Gastrocnemius medialis (tissue), 4 donors: ENCODE measurements at regions not wholly inside any gene's neighbourhood (a gene's known extent, or its start where the extent isn't known, plus 50 kb on each side); places are given as distances from the start of the nearest gene placed in this dataset.

Source experiments
- ATAC-seq, 2 donors: fragments of 150-250 bp; one replicate each; pipeline ENCODE4 v1.9.1; 2016
- DNase-seq, 2 donors: peaks; one replicate each; pipeline ENCODE4 v3.0.0-alpha.2; 2019
- H3K27ac ChIP-seq, 4 donors: fragments of 200-600 bp; sonication (generic); 1 replicate in 1 of 4; 2 replicates in 3 of 4; pipeline ENCODE4 v1.5.1; 2016 to 2018; ENCODE audit warnings: mild to moderate bottlenecking in 2 of 4, moderate library complexity in 1 of 4
- H3K27me3 ChIP-seq, 3 donors: fragments of 200-600 bp; sonication (generic) in 2 of 3; 1 replicate in 1 of 3; 2 replicates in 2 of 3; pipeline versions ENCODE4 v1.5.1 to v1.6.0; 2016 to 2019; ENCODE audit warnings: mild to moderate bottlenecking in 1 of 3, moderate library complexity in 1 of 3
- H3K36me3 ChIP-seq, 2 donors: fragments of 200-600 bp; sonication (generic) in 1 of 2; one replicate each; pipeline ENCODE4 v1.5.1; 2017 to 2018
- H3K4me1 ChIP-seq, 2 donors: fragments of 200-600 bp; sonication (generic) in 1 of 2; one replicate each; pipeline ENCODE4 v1.5.1; 2016 to 2017; ENCODE audit warnings: mild to moderate bottlenecking in 2 of 2
- H3K4me3 ChIP-seq, 4 donors: fragments of 200-600 bp; sonication (generic) in 3 of 4; 1 replicate in 1 of 4; 2 replicates in 3 of 4; pipeline ENCODE4 v1.5.1; 2016 to 2019; ENCODE audit warnings: mild to moderate bottlenecking in 2 of 4
- H3K9me3 ChIP-seq, 3 donors: fragments of 200-600 bp; sonication (generic) in 2 of 3; 1 replicate in 1 of 3; 2 replicates in 2 of 3; pipeline ENCODE4 v1.5.1; 2016 to 2019
- CTCF ChIP-seq, 5 experiments: fragments of 450-650 bp in 3 of 5; fragments of 200-600 bp in 2 of 5; sonication (generic) in 2 of 5; IDR thresholded peaks in 4 of 5; conservative IDR thresholded peaks in 1 of 5; 1 replicate in 4 of 5; 2 replicates in 1 of 5; pipeline ENCODE4 v1.5.1; 2016 to 2019; ENCODE audit warnings: antibody characterized with exemption in 5 of 5, mild to moderate bottlenecking in 3 of 5, moderate library complexity in 3 of 5
- POLR2A ChIP-seq, 2 donors: fragments of 450-650 bp; IDR thresholded peaks; one replicate each; pipeline ENCODE4 v1.6.1; 2017; ENCODE audit warnings: antibody characterized with exemption in 2 of 2, mild to moderate bottlenecking in 2 of 2, moderate library complexity in 2 of 2
- in situ Hi-C, 4 donors: fragments of 200-750 bp; cut with MboI; loops; one replicate each; pipeline versions ENCODE4 v1.15.0 to v1.8.0; 2017; ENCODE audit warnings: low sequenced_read_pairs in 4 of 4
- intact Hi-C: fragments of 100-400 bp; cut with DNase I; formaldehyde crosslinking; loops from one replicate; pipeline ENCODE4 v1.15.1; 2023; ENCODE audit warnings: low total_unique reads

- intact Hi-C loops: no loop called here
- DNase-seq (no peak), ATAC-seq (no peak)
- Histone ChIP-seq H3K4me3 (no peak overlapping the region), H3K9me3 (no peaks in the 10 kb centered on the region), H3K27me3 (no peaks in the 10 kb centered on the region), H3K27ac (no peak overlapping the region), H3K4me1 (peaks cover 0 to 4% of the 10 kb centered on the region in 2 donors), H3K36me3 (no peaks in the 10 kb centered on the region)
- in situ Hi-C loops: no loop called here
- TF ChIP-seq POLR2A (IDR thresholded peaks at IDR 0.05) (no peak), CTCF (IDR thresholded peaks at IDR 0.05 in 4 of 5, conservative IDR thresholded peaks at IDR 0.05 in 1 of 5) (no peak)
Measured at GRCh38 chr5:89942171-89942570, 467.4 kb downstream of the CETN3 start.

GRCh38 chr5:89936576-89936975 is 473.0 kb downstream of the CETN3 start:
- Histone ChIP-seq H3K4me3 (no peak overlapping the region), H3K27ac (no peak overlapping the region), H3K36me3 (no peaks in the 10 kb centered on the region), H3K27me3 (no peaks in the 10 kb centered on the region), H3K9me3 (no peaks in the 10 kb centered on the region), H3K4me1 (no peaks in the 10 kb centered on the region)
- intact Hi-C loops: no loop called here
- in situ Hi-C loops: no loop called here
- no peak for DNase-seq
- no peak for ATAC-seq
- TF ChIP-seq CTCF (IDR thresholded peaks at IDR 0.05 in 4 of 5, conservative IDR thresholded peaks at IDR 0.05 in 1 of 5) (no peak), POLR2A (IDR thresholded peaks at IDR 0.05) (no peak)

- ATAC-seq: no peak
- no peak overlapping the region for H3K4me3 ChIP-seq
- H3K4me1 ChIP-seq: peaks cover 0 to 15% of the 10 kb centered on the region in 2 donors
Measured at GRCh38 chr5:89934069-89934468, 475.5 kb downstream of the CETN3 start.

GRCh38 chr5:89932771-89933181 is 476.8 kb downstream of the CETN3 start:
- H3K4me1 ChIP-seq: peaks cover 0 to 15% of the 10 kb centered on the region in 2 donors
- no peak overlapping the region for H3K4me3 ChIP-seq
- no peaks in the 10 kb centered on the region for H3K36me3 ChIP-seq
- intact Hi-C loops: no loop called here
- in situ Hi-C loops: no loop called here
- no peaks in the 10 kb centered on the region for H3K9me3 ChIP-seq
- TF ChIP-seq CTCF (IDR thresholded peaks at IDR 0.05 in 4 of 5, conservative IDR thresholded peaks at IDR 0.05 in 1 of 5): no peak
- TF ChIP-seq POLR2A (IDR thresholded peaks at IDR 0.05): no peak
- H3K27ac ChIP-seq: no peak overlapping the region
- DNase-seq (no peak), ATAC-seq (peak in 1 of 2 donors; percentile 39)
- H3K27me3 ChIP-seq: no peaks in the 10 kb centered on the region

More at GRCh38 chr5:89934069-89934468, 475.5 kb downstream of the CETN3 start:
- Histone ChIP-seq H3K36me3 (no peaks in the 10 kb centered on the region), H3K27ac (no peak overlapping the region), H3K27me3 (no peaks in the 10 kb centered on the region), H3K9me3 (no peaks in the 10 kb centered on the region)
- TF ChIP-seq CTCF (IDR thresholded peaks at IDR 0.05 in 4 of 5, conservative IDR thresholded peaks at IDR 0.05 in 1 of 5): no peak
- no peak for TF ChIP-seq POLR2A (IDR thresholded peaks at IDR 0.05)
- DNase-seq: no peak
- in situ Hi-C loops (no loop called here), intact Hi-C loops (no loop called here)
